Fibroblast of lung (primary cell): ENCODE measurements at regions not wholly inside any gene's neighbourhood (a gene's known extent, or its start where the extent isn't known, plus 50 kb on each side); places are given as distances from the start of the nearest gene placed in this dataset.

Experiments used
- DNase-seq, 2 donors: peaks; one replicate each; pipeline versions ENCODE4 v3.0.0 to v3.0.0-alpha.2; 2010; ENCODE audit warnings: low read depth in 2 of 2
- H2AFZ ChIP-seq: 2 replicates; pipeline ENCODE4 v1.5.1; 2012; ENCODE audit warnings: low read length, control low read depth, inconsistent platforms
- H3K27ac ChIP-seq: 2 replicates; pipeline ENCODE4 v1.5.1; 2011; ENCODE audit warnings: low read length, control low read depth; ENCODE audit not compliant: insufficient read depth
- H3K27me3 ChIP-seq: 2 replicates; pipeline ENCODE4 v1.5.1; 2011; ENCODE audit warnings: mild to moderate bottlenecking, low read length; ENCODE audit not compliant: control insufficient read depth, insufficient read depth
- H3K36me3 ChIP-seq: 2 replicates; pipeline ENCODE4 v1.5.1; 2011; ENCODE audit warnings: low read length; ENCODE audit not compliant: control insufficient read depth, insufficient read depth
- H3K4me1 ChIP-seq: 2 replicates; pipeline ENCODE4 v1.5.1; 2011; ENCODE audit warnings: low read length; ENCODE audit not compliant: control insufficient read depth, insufficient read depth; ENCODE audit errors: extremely low read depth
- H3K4me2 ChIP-seq: 2 replicates; pipeline ENCODE4 v1.5.1; 2011; ENCODE audit warnings: low read length, control low read depth; ENCODE audit not compliant: insufficient read depth; ENCODE audit errors: extremely low read depth
- H3K4me3 ChIP-seq, 4 experiments: fragments of 200-600 bp in 1 of 4; sonication (generic) in 1 of 4; replicated peaks in 1 of 4; 2 replicates each; pipeline ENCODE4 v1.5.1; 2011 to 2016; ENCODE audit warnings: low read length in 4 of 4, low read depth in 3 of 4, mild to moderate bottlenecking in 3 of 4, control low read depth in 2 of 4, inconsistent platforms in 1 of 4, mixed read lengths in 1 of 4; ENCODE audit not compliant: insufficient read depth in 1 of 4; ENCODE audit errors: control extremely low read depth in 1 of 4
- H3K79me2 ChIP-seq: 2 replicates; pipeline ENCODE4 v1.5.1; 2012; ENCODE audit warnings: mild to moderate bottlenecking, low read length, inconsistent platforms; ENCODE audit not compliant: control insufficient read depth, insufficient read depth
- H3K9ac ChIP-seq: 2 replicates; pipeline ENCODE4 v1.5.1; 2011; ENCODE audit warnings: mild to moderate bottlenecking, low read length, control low read depth; ENCODE audit not compliant: insufficient read depth
- H3K9me3 ChIP-seq: 2 replicates; pipeline ENCODE4 v1.5.1; 2012; ENCODE audit warnings: low read depth, low read length; ENCODE audit not compliant: control insufficient read depth, insufficient read depth
- H4K20me1 ChIP-seq: 2 replicates; pipeline ENCODE4 v1.5.1; 2011; ENCODE audit warnings: low read length; ENCODE audit not compliant: control insufficient read depth, insufficient read depth; ENCODE audit errors: extremely low read depth
- EZH2 ChIP-seq: IDR thresholded peaks from 2 replicates; pipeline ENCODE4 v1.5.1; 2012; ENCODE audit warnings: low read length, control low read depth, mild to moderate bottlenecking; ENCODE audit errors: missing control alignments
- TF ChIP-seq, protein P1 (sequence below), 2 donors: IDR thresholded peaks in 1 of 2; conservative IDR thresholded peaks in 1 of 2; 1 replicate in 1 of 2; 2 replicates in 1 of 2; pipeline ENCODE4 v1.5.1; 2011 to 2012; ENCODE audit warnings: low read length in 2 of 2, control low read depth in 1 of 2, inconsistent platforms in 1 of 2, low read depth in 1 of 2, mild to moderate bottlenecking in 1 of 2

- no peaks in the 10 kb centered on the region for H3K4me1 ChIP-seq
- H3K4me2 ChIP-seq: no peak overlapping the region
- no peaks in the 10 kb centered on the region for H3K9me3 ChIP-seq
- no peaks in the 10 kb centered on the region for H4K20me1 ChIP-seq
- H3K9ac ChIP-seq: no peak overlapping the region
- H3K79me2 ChIP-seq: no peaks in the 10 kb centered on the region
- no peak for DNase-seq
- H3K4me3 ChIP-seq: no peak overlapping the region
- H3K27me3 ChIP-seq: no peaks in the 10 kb centered on the region
- H3K27ac ChIP-seq: no peak overlapping the region
- TF ChIP-seq EZH2: no peak
- TF ChIP-seq, protein P1, sequence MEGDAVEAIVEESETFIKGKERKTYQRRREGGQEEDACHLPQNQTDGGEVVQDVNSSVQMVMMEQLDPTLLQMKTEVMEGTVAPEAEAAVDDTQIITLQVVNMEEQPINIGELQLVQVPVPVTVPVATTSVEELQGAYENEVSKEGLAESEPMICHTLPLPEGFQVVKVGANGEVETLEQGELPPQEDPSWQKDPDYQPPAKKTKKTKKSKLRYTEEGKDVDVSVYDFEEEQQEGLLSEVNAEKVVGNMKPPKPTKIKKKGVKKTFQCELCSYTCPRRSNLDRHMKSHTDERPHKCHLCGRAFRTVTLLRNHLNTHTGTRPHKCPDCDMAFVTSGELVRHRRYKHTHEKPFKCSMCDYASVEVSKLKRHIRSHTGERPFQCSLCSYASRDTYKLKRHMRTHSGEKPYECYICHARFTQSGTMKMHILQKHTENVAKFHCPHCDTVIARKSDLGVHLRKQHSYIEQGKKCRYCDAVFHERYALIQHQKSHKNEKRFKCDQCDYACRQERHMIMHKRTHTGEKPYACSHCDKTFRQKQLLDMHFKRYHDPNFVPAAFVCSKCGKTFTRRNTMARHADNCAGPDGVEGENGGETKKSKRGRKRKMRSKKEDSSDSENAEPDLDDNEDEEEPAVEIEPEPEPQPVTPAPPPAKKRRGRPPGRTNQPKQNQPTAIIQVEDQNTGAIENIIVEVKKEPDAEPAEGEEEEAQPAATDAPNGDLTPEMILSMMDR (conservative IDR thresholded peaks at IDR 0.05 in 1 of 2, IDR thresholded peaks at IDR 0.05 in 1 of 2; ENCODE audit: low read depth in 1 of 2, low read length in 2 of 2): no peak
- no peaks in the 10 kb centered on the region for H3K36me3 ChIP-seq
- no peak overlapping the region for H2AFZ ChIP-seq
These were observed 545.9 kb downstream of the IGSF11 start for GRCh38 chr3:118488732-118489131.

- Histone ChIP-seq H3K9ac (no peak overlapping the region), H3K36me3 (no peaks in the 10 kb centered on the region), H3K4me2 (no peak overlapping the region), H3K79me2 (no peaks in the 10 kb centered on the region), H3K9me3 (no peaks in the 10 kb centered on the region), H3K4me1 (no peaks in the 10 kb centered on the region), H3K27ac (no peak overlapping the region), H3K4me3 (no peak overlapping the region), H3K27me3 (no peaks in the 10 kb centered on the region), H4K20me1 (no peaks in the 10 kb centered on the region), H2AFZ (no peak overlapping the region)
- no peak for TF ChIP-seq EZH2
- TF ChIP-seq, protein P1 (conservative IDR thresholded peaks at IDR 0.05 in 1 of 2, IDR thresholded peaks at IDR 0.05 in 1 of 2; ENCODE audit: low read depth in 1 of 2, low read length in 2 of 2): no peak
- no peak for DNase-seq
These were observed 539.4 kb downstream of the IGSF11 start for GRCh38 chr3:118495206-118495605.

GRCh38 chr3:118497274-118497673, 537.4 kb downstream of the IGSF11 start:
- Histone ChIP-seq H4K20me1 (no peaks in the 10 kb centered on the region), H3K36me3 (no peaks in the 10 kb centered on the region), H3K27ac (no peak overlapping the region), H3K9ac (no peak overlapping the region), H3K4me2 (no peak overlapping the region), H3K4me1 (no peaks in the 10 kb centered on the region), H2AFZ (no peak overlapping the region), H3K4me3 (no peak overlapping the region), H3K9me3 (no peaks in the 10 kb centered on the region), H3K27me3 (no peaks in the 10 kb centered on the region), H3K79me2 (no peaks in the 10 kb centered on the region)
- no peak for DNase-seq
- TF ChIP-seq, protein P1 (conservative IDR thresholded peaks at IDR 0.05 in 1 of 2, IDR thresholded peaks at IDR 0.05 in 1 of 2; ENCODE audit: low read depth in 1 of 2, low read length in 2 of 2): no peak
- no peak for TF ChIP-seq EZH2
